WTC11 (cell line): ENCODE measurements at regions not wholly inside any gene's neighbourhood (a gene's known extent, or its start where the extent isn't known, plus 50 kb on each side); places are given as distances from the start of the nearest gene placed in this dataset.

Experiments
- ATAC-seq: fragments of 200-7000 bp; cut with Tn5 transposase; 2 replicates; pipeline ENCODE4 v1.10.0; 2021; ENCODE audit warnings: mild to moderate bottlenecking, moderate library complexity
- CTCF ChIA-PET: fragments of 300-600 bp; sonication (Branson Sonifier 250); formaldehyde crosslinking; loops from one replicate; lab custom pipeline; 2021; ENCODE audit warnings: antibody characterized with exemption; lab: Charles Lee
- POLR2A ChIA-PET: fragments of 350-600 bp; sonication (Branson Sonifier 250); formaldehyde crosslinking; loops from one replicate; lab custom pipeline; 2021; ENCODE audit warnings: antibody characterized with exemption; lab: Charles Lee
- DNase-seq: peaks from one replicate; pipeline ENCODE4 v3.0.0; 2021; ENCODE audit warnings: low spot score
- H3K27ac Mint-ChIP-seq: 2 replicates; pipeline ENCODE4 v1.8.0; 2021; ENCODE audit warnings: mixed read lengths
- H3K27me3 Mint-ChIP-seq: 2 replicates; pipeline ENCODE4 v1.8.0; 2021; ENCODE audit warnings: low read depth, mild to moderate bottlenecking, moderate library complexity, mixed read lengths
- H3K36me3 Mint-ChIP-seq: 2 replicates; pipeline ENCODE4 v1.8.0; 2021; ENCODE audit warnings: mixed read lengths
- H3K4me1 Mint-ChIP-seq: 2 replicates; pipeline ENCODE4 v1.8.0; 2022; ENCODE audit warnings: mixed read lengths
- H3K4me3 Mint-ChIP-seq: 2 replicates; pipeline ENCODE4 v1.8.0; 2021; ENCODE audit warnings: mild to moderate bottlenecking, moderate library complexity, mixed read lengths
- H3K9me3 Mint-ChIP-seq: 2 replicates; pipeline ENCODE4 v1.8.0; 2021; ENCODE audit warnings: mixed read lengths
- AFF4 ChIP-seq: sonication (generic); formaldehyde crosslinking; IDR thresholded peaks from 2 replicates; pipeline ENCODE4 v1.8.1; 2023; ENCODE audit warnings: mild to moderate bottlenecking, missing genetic modification reagents, borderline replicate concordance
- ATF1 ChIP-seq: sonication (generic); formaldehyde crosslinking; IDR thresholded peaks from 2 replicates; pipeline ENCODE4 v1.8.1; 2023; ENCODE audit warnings: mild to moderate bottlenecking, moderate library complexity, missing genetic modification reagents
- CREB1 ChIP-seq: sonication (generic); formaldehyde crosslinking; IDR thresholded peaks from 2 replicates; pipeline ENCODE4 v1.8.0; 2023; ENCODE audit warnings: mild to moderate bottlenecking, missing genetic modification reagents
- CREM ChIP-seq: sonication (generic); formaldehyde crosslinking; IDR thresholded peaks from 2 replicates; pipeline ENCODE4 v1.8.1; 2022; ENCODE audit warnings: mild to moderate bottlenecking, missing genetic modification reagents, moderate library complexity
- CTCF ChIP-seq: fragments of 200-600 bp; IDR thresholded peaks from 2 replicates; pipeline ENCODE4 v1.8.0; 2022; ENCODE audit warnings: antibody characterized with exemption
- GABPB1 ChIP-seq: sonication (generic); formaldehyde crosslinking; IDR thresholded peaks from 2 replicates; pipeline ENCODE4 v1.8.1; 2023; ENCODE audit warnings: mild to moderate bottlenecking, missing genetic modification reagents
- MAX ChIP-seq: sonication (generic); formaldehyde crosslinking; IDR thresholded peaks from 2 replicates; pipeline ENCODE4 v1.8.0; 2022; ENCODE audit warnings: mild to moderate bottlenecking, missing genetic modification reagents
- MXD4 ChIP-seq: fragments of 250-450 bp; sonication (Bioruptor Pico); IDR thresholded peaks from 2 replicates; pipeline ENCODE4 v1.8.0; 2021; ENCODE audit warnings: mild to moderate bottlenecking, moderate library complexity, borderline replicate concordance
- NFATC4 ChIP-seq: fragments of 250-450 bp; sonication (Bioruptor Pico); IDR thresholded peaks from 2 replicates; pipeline ENCODE4 v1.9.0; 2021; ENCODE audit warnings: mild to moderate bottlenecking
- OVOL2 ChIP-seq: fragments of 250-450 bp; sonication (Bioruptor Pico); IDR thresholded peaks from 2 replicates; pipeline ENCODE4 v1.9.0; 2021; ENCODE audit warnings: mild to moderate bottlenecking, borderline replicate concordance
- SMAD4 ChIP-seq: sonication (generic); formaldehyde crosslinking; IDR thresholded peaks from 2 replicates; pipeline ENCODE4 v1.8.0; 2022; ENCODE audit warnings: mild to moderate bottlenecking, missing genetic modification reagents
- SP1 ChIP-seq: sonication (generic); formaldehyde crosslinking; conservative IDR thresholded peaks from 2 replicates; pipeline ENCODE4 v1.8.1; 2022; ENCODE audit warnings: missing genetic modification reagents
- TCF7 ChIP-seq: sonication (generic); formaldehyde crosslinking; IDR thresholded peaks from 2 replicates; pipeline ENCODE4 v1.8.0; 2022; ENCODE audit warnings: mild to moderate bottlenecking, low read depth, missing genetic modification reagents, moderate library complexity
- ZNF281 ChIP-seq: sonication (generic); formaldehyde crosslinking; IDR thresholded peaks from 2 replicates; pipeline ENCODE4 v1.8.0; 2023; ENCODE audit warnings: mild to moderate bottlenecking, missing genetic modification reagents
- ZNF396 ChIP-seq: fragments of 250-450 bp; sonication (Bioruptor Pico); IDR thresholded peaks from 2 replicates; pipeline ENCODE4 v1.8.0; 2021; ENCODE audit warnings: mild to moderate bottlenecking, moderate library complexity, borderline replicate concordance
- ZNF416 ChIP-seq: fragments of 250-450 bp; sonication (Bioruptor Pico); IDR thresholded peaks from 2 replicates; pipeline ENCODE4 v1.9.0; 2021; ENCODE audit warnings: mild to moderate bottlenecking, inconsistent platforms
- ZNF425 ChIP-seq: fragments of 250-450 bp; sonication (Bioruptor Pico); conservative IDR thresholded peaks from 2 replicates; pipeline ENCODE4 v1.9.0; 2021; ENCODE audit warnings: mild to moderate bottlenecking
- ZNF512 ChIP-seq: sonication (generic); formaldehyde crosslinking; IDR thresholded peaks from 2 replicates; pipeline ENCODE4 v1.8.1; 2022; ENCODE audit warnings: missing genetic modification reagents, borderline replicate concordance

GRCh38 chr11:116439361-116439677, 333.5 kb downstream of the BUD13 start:
- peaks cover 24% of the 10 kb centered on the region for H3K4me1 Mint-ChIP-seq
- TF ChIP-seq MXD4 (CRISPR knock-in tag): no peak
- no peak for TF ChIP-seq GABPB1 (CRISPR knock-in tag)
- no peak for TF ChIP-seq CREM (CRISPR knock-in tag)
- no peak for TF ChIP-seq MAX
- no peak for TF ChIP-seq OVOL2 (CRISPR knock-in tag)
- TF ChIP-seq TCF7 (CRISPR knock-in tag): no peak
- no peak for TF ChIP-seq ZNF512 (CRISPR knock-in tag)
- TF ChIP-seq ZNF416 (CRISPR knock-in tag): no peak
- no peak for TF ChIP-seq ATF1 (CRISPR knock-in tag)
- TF ChIP-seq ZNF396 (CRISPR knock-in tag): no peak
- no peak for TF ChIP-seq AFF4
- TF ChIP-seq NFATC4: no peak
- TF ChIP-seq SMAD4 (CRISPR knock-in tag): no peak
- no peak for DNase-seq
- peaks cover 58% of the 10 kb centered on the region for H3K36me3 Mint-ChIP-seq
- no peak overlapping the region for H3K27ac Mint-ChIP-seq
- no peak for ATAC-seq
- ChIA-PET CTCF (no interaction called here), POLR2A (no interaction called here)
- H3K27me3 Mint-ChIP-seq: peaks cover 4% of the 10 kb centered on the region
- no peak overlapping the region for H3K4me3 Mint-ChIP-seq
- peaks cover 47% of the 10 kb centered on the region for H3K9me3 Mint-ChIP-seq

- ChIA-PET CTCF (interaction anchor here (0.6 kb wide), 1 partner anchor 157 kb away, joined by 3 read pairs; no protein-coding TSS in a partner anchor), POLR2A (no interaction called here)
- H3K9me3 Mint-ChIP-seq: peaks cover 43% of the 10 kb centered on the region
- no peak for TF ChIP-seq ATF1 (CRISPR knock-in tag)
- peaks cover 4% of the 10 kb centered on the region for H3K27me3 Mint-ChIP-seq
- ATAC-seq (no peak), DNase-seq (no peak)
- H3K36me3 Mint-ChIP-seq: peaks cover 53% of the 10 kb centered on the region
- no peak overlapping the region for H3K4me3 Mint-ChIP-seq
- no peak overlapping the region for H3K27ac Mint-ChIP-seq
- peaks cover 19% of the 10 kb centered on the region for H3K4me1 Mint-ChIP-seq
These were observed 334.0 kb downstream of the BUD13 start for GRCh38 chr11:116438651-116439360.

GRCh38 chr11:116434986-116435385, 337.8 kb downstream of the BUD13 start:
- no peak overlapping the region for H3K4me3 Mint-ChIP-seq
- H3K9me3 Mint-ChIP-seq: peaks cover 8% of the 10 kb centered on the region
- peaks cover 13% of the 10 kb centered on the region for H3K4me1 Mint-ChIP-seq
- DNase-seq (no peak), ATAC-seq (no peak)
- H3K36me3 Mint-ChIP-seq: peaks cover 15% of the 10 kb centered on the region
- H3K27me3 Mint-ChIP-seq: no peaks in the 10 kb centered on the region; the same call in 1 of the 2 replicates
- ChIA-PET POLR2A (no interaction called here), CTCF (interaction anchor here (0.9 to 1.5 kb wide), 2 partner anchors 77 to 153 kb away, joined by 3 to 4 read pairs; no protein-coding TSS in a partner anchor)
- no peak overlapping the region for H3K27ac Mint-ChIP-seq
- TF ChIP-seq CTCF (no peak), ZNF281 (CRISPR knock-in tag) (no peak), SP1 (CRISPR knock-in tag) (no peak), CREB1 (CRISPR knock-in tag) (no peak), ZNF425 (CRISPR knock-in tag) (no peak)
